ENCODE measurements at regions not wholly inside any gene's neighbourhood (a gene's known extent, or its start where the extent isn't known, plus 50 kb on each side); places are given as distances from the start of the nearest gene placed in this dataset.

DNA sequence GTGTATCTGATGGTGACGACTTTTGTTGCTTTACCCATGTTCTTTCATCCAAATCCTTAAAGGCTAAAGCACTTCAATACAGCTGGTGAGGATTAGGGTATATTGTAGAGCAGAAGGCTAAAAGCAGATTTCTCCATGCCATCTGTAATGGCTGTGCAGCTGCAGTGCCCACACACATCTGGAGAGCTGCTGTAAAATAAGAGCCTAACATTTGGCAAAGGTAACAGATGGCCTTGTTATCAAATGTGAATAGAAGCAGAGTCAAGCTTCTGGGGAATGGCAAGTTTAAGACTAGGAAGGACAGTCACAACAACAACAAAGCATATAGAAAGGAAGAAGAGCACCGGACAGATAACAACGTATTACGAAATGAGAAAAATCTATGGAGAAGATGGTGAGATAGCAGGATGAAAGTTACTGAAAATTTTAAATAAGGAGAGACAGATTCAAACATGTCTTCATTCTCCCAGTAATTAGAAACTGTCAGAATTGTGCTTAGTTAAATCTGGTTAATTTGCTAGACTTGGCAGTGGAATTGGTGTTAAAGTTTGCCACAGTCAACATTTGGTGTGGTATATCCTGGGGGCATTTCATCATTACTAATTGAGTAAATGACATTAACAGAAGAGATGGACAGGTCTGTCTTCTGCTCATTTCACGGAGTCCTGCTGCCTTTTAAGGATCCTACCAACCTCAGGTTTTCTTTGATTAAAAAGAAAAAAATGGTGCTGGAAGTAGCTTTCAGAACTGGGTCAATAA, 1093.2 kb downstream of the ADGRL2 start:
- no peaks in the 10 kb centered on the region for H4K20me1 ChIP-seq (ENCODE audit: insufficient read depth, low read length)
- no peaks in the 10 kb centered on the region for H3K27me3 ChIP-seq (ENCODE audit: insufficient read depth, low read length)
- H3K4me1 ChIP-seq (ENCODE audit: insufficient read depth, low read length), result no peaks in the 10 kb centered on the region
- H3K36me3 ChIP-seq (ENCODE audit: insufficient read depth, low read length), result no peaks in the 10 kb centered on the region
- H3K4me3 ChIP-seq (ENCODE audit: insufficient read depth, low read length), result no peak overlapping the region
- DNase-seq (ENCODE audit: insufficient read length, low spot score, missing footprints), result no peak
- no peak overlapping the region for H3K27ac ChIP-seq (ENCODE audit: low read depth, low read length)
- no peak overlapping the region for H3K4me2 ChIP-seq (ENCODE audit: insufficient read depth, low read length)
- TF ChIP-seq, protein P1, sequence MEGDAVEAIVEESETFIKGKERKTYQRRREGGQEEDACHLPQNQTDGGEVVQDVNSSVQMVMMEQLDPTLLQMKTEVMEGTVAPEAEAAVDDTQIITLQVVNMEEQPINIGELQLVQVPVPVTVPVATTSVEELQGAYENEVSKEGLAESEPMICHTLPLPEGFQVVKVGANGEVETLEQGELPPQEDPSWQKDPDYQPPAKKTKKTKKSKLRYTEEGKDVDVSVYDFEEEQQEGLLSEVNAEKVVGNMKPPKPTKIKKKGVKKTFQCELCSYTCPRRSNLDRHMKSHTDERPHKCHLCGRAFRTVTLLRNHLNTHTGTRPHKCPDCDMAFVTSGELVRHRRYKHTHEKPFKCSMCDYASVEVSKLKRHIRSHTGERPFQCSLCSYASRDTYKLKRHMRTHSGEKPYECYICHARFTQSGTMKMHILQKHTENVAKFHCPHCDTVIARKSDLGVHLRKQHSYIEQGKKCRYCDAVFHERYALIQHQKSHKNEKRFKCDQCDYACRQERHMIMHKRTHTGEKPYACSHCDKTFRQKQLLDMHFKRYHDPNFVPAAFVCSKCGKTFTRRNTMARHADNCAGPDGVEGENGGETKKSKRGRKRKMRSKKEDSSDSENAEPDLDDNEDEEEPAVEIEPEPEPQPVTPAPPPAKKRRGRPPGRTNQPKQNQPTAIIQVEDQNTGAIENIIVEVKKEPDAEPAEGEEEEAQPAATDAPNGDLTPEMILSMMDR (IDR thresholded peaks at IDR 0.05; ENCODE audit: extremely low read depth, low read depth, low read length), result no peak
- H2AFZ ChIP-seq (ENCODE audit: low read length), result no peak overlapping the region
- no peaks in the 10 kb centered on the region for H3K79me2 ChIP-seq (ENCODE audit: insufficient read depth, low read length)
- no peaks in the 10 kb centered on the region for H3K9me3 ChIP-seq (ENCODE audit: low read depth, low read length)

DNA sequence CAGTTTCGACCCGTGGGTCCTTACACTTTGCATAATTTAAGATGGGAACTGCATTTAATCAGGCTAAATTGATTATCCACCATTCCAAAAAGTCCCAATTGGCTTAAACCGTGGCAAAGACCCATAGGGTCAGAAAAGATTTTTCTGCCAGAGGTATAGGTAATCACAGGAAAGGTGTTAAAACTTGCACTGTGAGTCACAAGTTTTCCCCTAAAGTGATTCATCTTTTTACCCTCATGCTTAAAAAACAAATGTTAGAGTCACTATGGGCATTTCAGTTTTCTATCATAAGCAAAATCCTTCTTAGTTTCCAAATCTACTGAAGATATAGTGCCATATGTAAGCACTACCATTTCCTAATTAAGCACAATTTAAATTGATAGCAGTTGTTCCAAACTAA, 1079.8 kb downstream of the ADGRL2 start:
- TF ChIP-seq, protein P1 (IDR thresholded peaks at IDR 0.05; ENCODE audit: extremely low read depth, low read depth, low read length), result no peak
- no peaks in the 10 kb centered on the region for H3K36me3 ChIP-seq (ENCODE audit: insufficient read depth, low read length)

DNA sequence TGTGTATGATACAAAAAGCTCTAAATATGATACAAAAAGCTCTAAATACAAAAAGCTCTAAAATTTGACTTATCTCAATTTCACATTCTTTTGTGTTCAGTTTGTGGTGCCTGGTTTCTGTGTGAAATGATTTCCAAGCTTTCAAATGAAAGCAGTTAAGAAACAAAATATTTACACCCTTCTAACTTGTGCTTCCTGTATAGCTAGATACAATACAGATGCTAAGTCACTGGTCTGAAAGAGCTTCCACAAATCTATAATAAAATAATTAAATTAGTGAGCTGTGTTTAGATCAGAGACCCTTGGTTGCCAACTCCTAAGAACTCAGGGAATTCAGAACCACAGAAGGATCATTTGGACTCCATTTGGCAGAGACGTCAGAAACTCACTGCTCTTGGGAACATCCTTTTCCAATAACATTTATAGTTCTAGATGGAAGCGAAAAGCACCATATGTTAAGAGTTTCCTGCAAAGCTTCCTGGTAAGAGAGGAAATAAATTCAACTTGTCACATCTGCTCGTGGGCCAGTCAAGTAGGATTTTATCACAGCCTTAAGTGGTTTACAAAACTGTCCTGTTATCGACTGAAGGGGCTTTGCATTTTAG, 1079.1 kb downstream of the ADGRL2 start:
- Histone ChIP-seq H4K20me1 (ENCODE audit: insufficient read depth, low read length) (no peaks in the 10 kb centered on the region), H3K4me2 (ENCODE audit: insufficient read depth, low read length) (no peak overlapping the region), H3K27ac (ENCODE audit: low read depth, low read length) (no peak overlapping the region), H3K4me1 (ENCODE audit: insufficient read depth, low read length) (no peaks in the 10 kb centered on the region), H3K27me3 (ENCODE audit: insufficient read depth, low read length) (no peaks in the 10 kb centered on the region), H3K9me3 (ENCODE audit: low read depth, low read length) (no peaks in the 10 kb centered on the region), H3K36me3 (ENCODE audit: insufficient read depth, low read length) (no peaks in the 10 kb centered on the region), H3K4me3 (ENCODE audit: insufficient read depth, low read length) (no peak overlapping the region), H3K79me2 (ENCODE audit: insufficient read depth, low read length) (no peaks in the 10 kb centered on the region), H2AFZ (ENCODE audit: low read length) (no peak overlapping the region)
- TF ChIP-seq, protein P1 (IDR thresholded peaks at IDR 0.05; ENCODE audit: extremely low read depth, low read depth, low read length), result no peak
- no peak for DNase-seq (ENCODE audit: insufficient read length, low spot score, missing footprints)

More for the DNA sequence above, 1079.8 kb downstream of the ADGRL2 start:
- Histone ChIP-seq H4K20me1 (ENCODE audit: insufficient read depth, low read length) (no peaks in the 10 kb centered on the region), H3K27ac (ENCODE audit: low read depth, low read length) (no peak overlapping the region), H3K4me3 (ENCODE audit: insufficient read depth, low read length) (no peak overlapping the region), H3K4me2 (ENCODE audit: insufficient read depth, low read length) (no peak overlapping the region), H3K9me3 (ENCODE audit: low read depth, low read length) (no peaks in the 10 kb centered on the region), H3K27me3 (ENCODE audit: insufficient read depth, low read length) (no peaks in the 10 kb centered on the region), H3K4me1 (ENCODE audit: insufficient read depth, low read length) (no peaks in the 10 kb centered on the region), H2AFZ (ENCODE audit: low read length) (no peak overlapping the region), H3K79me2 (ENCODE audit: insufficient read depth, low read length) (no peaks in the 10 kb centered on the region)
- no peak for DNase-seq (ENCODE audit: insufficient read length, low spot score, missing footprints)

DNA sequence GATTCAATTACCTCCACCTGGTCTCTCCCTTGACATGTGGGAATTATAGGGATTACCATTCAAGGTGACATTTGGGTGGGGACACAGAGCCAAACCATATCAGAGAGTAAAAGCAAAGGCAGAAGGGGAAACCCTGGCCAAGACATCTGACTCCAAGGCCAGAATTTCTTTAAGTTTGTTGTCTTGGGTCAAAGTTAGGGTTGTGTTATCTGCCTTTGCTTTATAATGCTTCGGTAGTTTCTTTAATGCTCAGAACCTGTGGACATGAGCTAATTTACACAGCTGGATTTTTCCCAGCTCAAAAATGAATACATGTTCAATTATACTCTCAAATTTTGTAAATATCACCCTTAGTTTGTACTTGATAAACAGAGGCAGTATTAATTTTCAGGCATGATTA, 1074.4 kb downstream of the ADGRL2 start:
- no peaks in the 10 kb centered on the region for H4K20me1 ChIP-seq (ENCODE audit: insufficient read depth, low read length)
- H3K27ac ChIP-seq (ENCODE audit: low read depth, low read length), result no peak overlapping the region
- no peak overlapping the region for H2AFZ ChIP-seq (ENCODE audit: low read length)
- no peaks in the 10 kb centered on the region for H3K27me3 ChIP-seq (ENCODE audit: insufficient read depth, low read length)
- no peaks in the 10 kb centered on the region for H3K79me2 ChIP-seq (ENCODE audit: insufficient read depth, low read length)
- no peaks in the 10 kb centered on the region for H3K36me3 ChIP-seq (ENCODE audit: insufficient read depth, low read length)
- no peak for DNase-seq (ENCODE audit: insufficient read length, low spot score, missing footprints)
- H3K4me2 ChIP-seq (ENCODE audit: insufficient read depth, low read length), result no peak overlapping the region
- TF ChIP-seq, protein P1 (IDR thresholded peaks at IDR 0.05; ENCODE audit: extremely low read depth, low read depth, low read length), result no peak
- H3K9me3 ChIP-seq (ENCODE audit: low read depth, low read length), result no peaks in the 10 kb centered on the region
- no peak overlapping the region for H3K4me3 ChIP-seq (ENCODE audit: insufficient read depth, low read length)
- no peaks in the 10 kb centered on the region for H3K4me1 ChIP-seq (ENCODE audit: insufficient read depth, low read length)
